ENCODE measurements at regions not wholly inside any gene's neighbourhood (a gene's known extent, or its start where the extent isn't known, plus 50 kb on each side); places are given as distances from the start of the nearest gene placed in this dataset.
A peak's percentile ranks its signal among the peaks of the same experiment; 100 is the strongest.

DNA sequence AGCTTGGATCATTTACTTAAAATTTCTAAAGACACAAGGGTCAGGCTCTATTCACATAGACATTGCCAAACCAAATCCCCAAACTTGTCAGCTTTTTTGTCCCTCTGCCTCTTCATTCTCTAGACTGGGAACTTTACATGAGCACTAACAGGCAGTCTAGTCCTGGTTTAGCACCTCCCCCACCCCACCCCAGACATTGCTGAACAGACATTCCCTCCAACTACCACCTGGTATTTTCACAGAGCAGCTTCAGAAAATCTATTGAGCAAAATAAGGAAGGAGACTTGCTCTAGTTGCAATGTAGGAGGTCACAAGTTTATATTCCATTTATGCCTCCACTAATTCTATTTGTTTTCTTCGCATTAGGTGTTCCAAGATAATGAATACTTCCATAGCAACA, 56.8 kb upstream of the AASS start:
- no peaks in the 10 kb centered on the region for H3K9me3 ChIP-seq
- no peaks in the 10 kb centered on the region for H3K27me3 ChIP-seq
- TF ChIP-seq, protein P1, sequence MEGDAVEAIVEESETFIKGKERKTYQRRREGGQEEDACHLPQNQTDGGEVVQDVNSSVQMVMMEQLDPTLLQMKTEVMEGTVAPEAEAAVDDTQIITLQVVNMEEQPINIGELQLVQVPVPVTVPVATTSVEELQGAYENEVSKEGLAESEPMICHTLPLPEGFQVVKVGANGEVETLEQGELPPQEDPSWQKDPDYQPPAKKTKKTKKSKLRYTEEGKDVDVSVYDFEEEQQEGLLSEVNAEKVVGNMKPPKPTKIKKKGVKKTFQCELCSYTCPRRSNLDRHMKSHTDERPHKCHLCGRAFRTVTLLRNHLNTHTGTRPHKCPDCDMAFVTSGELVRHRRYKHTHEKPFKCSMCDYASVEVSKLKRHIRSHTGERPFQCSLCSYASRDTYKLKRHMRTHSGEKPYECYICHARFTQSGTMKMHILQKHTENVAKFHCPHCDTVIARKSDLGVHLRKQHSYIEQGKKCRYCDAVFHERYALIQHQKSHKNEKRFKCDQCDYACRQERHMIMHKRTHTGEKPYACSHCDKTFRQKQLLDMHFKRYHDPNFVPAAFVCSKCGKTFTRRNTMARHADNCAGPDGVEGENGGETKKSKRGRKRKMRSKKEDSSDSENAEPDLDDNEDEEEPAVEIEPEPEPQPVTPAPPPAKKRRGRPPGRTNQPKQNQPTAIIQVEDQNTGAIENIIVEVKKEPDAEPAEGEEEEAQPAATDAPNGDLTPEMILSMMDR (IDR thresholded peaks at IDR 0.05), result no peak
- no peak for TF ChIP-seq POLR2A (IDR thresholded peaks at IDR 0.05)
- peaks cover 0 to 13% (median 0%) of the 10 kb centered on the region in 4 donors for H3K4me1 ChIP-seq
- H3K36me3 ChIP-seq, result no peaks in the 10 kb centered on the region
- no peak overlapping the region for H3K27ac ChIP-seq
- ATAC-seq, result no peak
- WGBS (ENCODE audit: insufficient coverage, low coverage, low lambda C conversion rate, missing lambda C conversion rate), result 81% methylated on average over 1 of the region's 1 CpG
- H3K4me3 ChIP-seq, result no peak overlapping the region
- DNase-seq, result no peak
- intact Hi-C loops (cut with DNase I), result no loop called here

DNA sequence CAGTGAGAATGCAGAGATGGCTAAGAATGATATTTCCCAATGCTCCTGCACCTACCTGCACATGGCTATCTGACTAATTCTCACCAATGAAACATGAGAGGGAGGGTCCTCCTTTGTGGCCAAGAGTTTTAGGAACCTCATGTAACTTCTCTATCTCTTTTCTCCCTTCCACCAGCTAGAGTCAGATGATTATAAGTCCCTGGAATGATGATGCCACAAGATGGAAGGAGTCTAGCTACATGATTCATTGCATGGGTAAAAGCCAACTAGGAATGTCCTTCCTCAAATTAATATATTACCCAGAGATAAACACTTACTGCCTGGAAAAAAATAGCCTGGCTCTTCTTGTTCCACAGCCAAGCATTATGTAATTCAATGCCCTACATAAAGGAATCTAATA, 55.1 kb upstream of the AASS start:
- DNase-seq (no peak), ATAC-seq (peak in 3 of 4 donors; percentile 59 to 89 (median 70))
- Histone ChIP-seq H3K4me1 (peaks cover 0 to 13% (median 0%) of the 10 kb centered on the region in 4 donors), H3K4me3 (no peak overlapping the region), H3K27ac (no peak overlapping the region), H3K9me3 (no peaks in the 10 kb centered on the region), H3K36me3 (no peaks in the 10 kb centered on the region), H3K27me3 (no peaks in the 10 kb centered on the region)
- intact Hi-C loops (cut with DNase I), result no loop called here
- TF ChIP-seq, protein P1 (IDR thresholded peaks at IDR 0.05), result no peak
- no peak for TF ChIP-seq POLR2A (IDR thresholded peaks at IDR 0.05)

DNA sequence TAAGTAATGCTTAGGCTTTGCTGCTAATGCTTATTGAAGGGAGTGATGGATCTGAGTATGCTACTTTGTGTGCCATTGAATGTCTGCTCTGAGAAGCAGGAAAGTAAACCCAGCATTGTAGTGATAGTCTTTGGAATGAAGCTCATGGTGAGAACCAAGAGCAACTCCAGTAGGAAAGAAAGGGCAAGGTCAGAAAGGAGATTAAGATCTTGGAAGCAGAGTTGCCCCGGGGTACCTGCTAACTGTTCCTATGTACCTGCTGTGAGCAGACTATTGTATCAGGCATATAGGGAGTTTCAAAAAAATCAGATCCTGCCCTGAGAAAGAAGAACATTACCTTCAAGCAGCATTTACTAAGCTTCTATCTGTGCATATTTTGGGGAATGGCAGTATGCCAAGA, 54.5 kb upstream of the AASS start:
- no peaks in the 10 kb centered on the region for H3K9me3 ChIP-seq
- intact Hi-C loops (cut with DNase I), result no loop called here
- TF ChIP-seq, protein P1 (IDR thresholded peaks at IDR 0.05), result no peak
- no peak for TF ChIP-seq POLR2A (IDR thresholded peaks at IDR 0.05)
- H3K27ac ChIP-seq, result no peak overlapping the region
- peaks cover 0 to 13% (median 0%) of the 10 kb centered on the region in 4 donors for H3K4me1 ChIP-seq
- no peaks in the 10 kb centered on the region for H3K27me3 ChIP-seq
- WGBS (ENCODE audit: insufficient coverage, low coverage, low lambda C conversion rate, missing lambda C conversion rate), result 50% methylated on average over 1 of the region's 1 CpG
- DNase-seq (no peak), ATAC-seq (no peak)
- no peak overlapping the region for H3K4me3 ChIP-seq
- no peaks in the 10 kb centered on the region for H3K36me3 ChIP-seq

All from right lobe of liver (tissue), 6 donors.